ENCODE measurements at regions not wholly inside any gene's neighbourhood (a gene's known extent, or its start where the extent isn't known, plus 50 kb on each side); places are given as distances from the start of the nearest gene placed in this dataset.

DNA sequence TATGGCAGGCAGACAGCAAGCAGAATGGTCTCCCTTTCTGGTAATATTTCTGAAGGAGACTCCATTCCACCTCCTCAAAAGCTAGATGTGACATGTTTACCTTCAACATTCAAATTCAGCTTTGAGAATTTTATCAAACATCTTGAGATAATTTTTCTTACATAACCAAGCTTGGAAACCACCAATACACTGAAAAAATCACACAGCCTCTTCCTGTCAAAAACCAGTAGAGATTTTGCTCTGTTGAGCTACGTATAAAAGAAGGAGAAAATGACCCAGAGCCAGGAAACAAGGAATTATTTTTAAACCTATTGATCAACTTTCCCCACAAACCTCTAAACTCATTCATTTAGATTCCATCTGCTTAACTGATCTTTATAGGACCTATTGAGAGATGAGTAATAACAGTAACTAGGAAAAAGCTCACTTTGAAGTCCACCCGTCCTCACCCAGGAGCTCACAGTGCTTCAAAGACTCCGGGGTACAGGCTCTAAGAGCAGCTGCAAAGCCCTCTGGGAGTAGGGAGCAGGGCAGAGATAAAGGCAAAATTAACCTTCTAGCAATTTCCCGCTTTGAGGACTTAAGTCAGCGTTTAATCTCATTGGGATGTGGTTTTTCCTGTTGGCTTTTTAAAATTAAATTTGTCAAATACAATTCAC, 318.2 kb upstream of the RASGEF1B start:
- 69 to 80% methylated on average over 5 of the region's 5 CpGs for WGBS, 2 donors
- no peaks in the 10 kb centered on the region for H3K36me3 ChIP-seq (ENCODE audit: control insufficient read depth in 4 of 4, insufficient read depth in 4 of 4, low read length in 4 of 4)
- H3K9me3 ChIP-seq (ENCODE audit: control insufficient read depth in 4 of 4, insufficient read depth in 3 of 4, low read length in 3 of 4): no peaks in the 10 kb centered on the region
- no peaks in the 10 kb centered on the region for H3K27me3 ChIP-seq (ENCODE audit: control insufficient read depth in 3 of 3, insufficient read depth in 3 of 3, low read length in 2 of 3)
- no peak overlapping the region for H3K9ac ChIP-seq (ENCODE audit: insufficient read depth in 1 of 2, low read length in 2 of 2)
- peaks cover 0 to 17% (median 8%) of the 10 kb centered on the region in 5 donors for H3K4me1 ChIP-seq (ENCODE audit: control insufficient read depth in 5 of 5, insufficient read depth in 5 of 5, low read length in 5 of 5)
- TF ChIP-seq, protein P1, sequence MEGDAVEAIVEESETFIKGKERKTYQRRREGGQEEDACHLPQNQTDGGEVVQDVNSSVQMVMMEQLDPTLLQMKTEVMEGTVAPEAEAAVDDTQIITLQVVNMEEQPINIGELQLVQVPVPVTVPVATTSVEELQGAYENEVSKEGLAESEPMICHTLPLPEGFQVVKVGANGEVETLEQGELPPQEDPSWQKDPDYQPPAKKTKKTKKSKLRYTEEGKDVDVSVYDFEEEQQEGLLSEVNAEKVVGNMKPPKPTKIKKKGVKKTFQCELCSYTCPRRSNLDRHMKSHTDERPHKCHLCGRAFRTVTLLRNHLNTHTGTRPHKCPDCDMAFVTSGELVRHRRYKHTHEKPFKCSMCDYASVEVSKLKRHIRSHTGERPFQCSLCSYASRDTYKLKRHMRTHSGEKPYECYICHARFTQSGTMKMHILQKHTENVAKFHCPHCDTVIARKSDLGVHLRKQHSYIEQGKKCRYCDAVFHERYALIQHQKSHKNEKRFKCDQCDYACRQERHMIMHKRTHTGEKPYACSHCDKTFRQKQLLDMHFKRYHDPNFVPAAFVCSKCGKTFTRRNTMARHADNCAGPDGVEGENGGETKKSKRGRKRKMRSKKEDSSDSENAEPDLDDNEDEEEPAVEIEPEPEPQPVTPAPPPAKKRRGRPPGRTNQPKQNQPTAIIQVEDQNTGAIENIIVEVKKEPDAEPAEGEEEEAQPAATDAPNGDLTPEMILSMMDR (IDR thresholded peaks at IDR 0.05; ENCODE audit: control extremely low read depth, extremely low read depth): no peak
- ATAC-seq (ENCODE audit: insufficient read depth, low FRiP score) (no peak), DNase-seq (no peak)
- no peak overlapping the region for H3K27ac ChIP-seq (ENCODE audit: low read depth in 1 of 2, low read length in 1 of 2)
- no peak overlapping the region for H3K4me3 ChIP-seq

DNA sequence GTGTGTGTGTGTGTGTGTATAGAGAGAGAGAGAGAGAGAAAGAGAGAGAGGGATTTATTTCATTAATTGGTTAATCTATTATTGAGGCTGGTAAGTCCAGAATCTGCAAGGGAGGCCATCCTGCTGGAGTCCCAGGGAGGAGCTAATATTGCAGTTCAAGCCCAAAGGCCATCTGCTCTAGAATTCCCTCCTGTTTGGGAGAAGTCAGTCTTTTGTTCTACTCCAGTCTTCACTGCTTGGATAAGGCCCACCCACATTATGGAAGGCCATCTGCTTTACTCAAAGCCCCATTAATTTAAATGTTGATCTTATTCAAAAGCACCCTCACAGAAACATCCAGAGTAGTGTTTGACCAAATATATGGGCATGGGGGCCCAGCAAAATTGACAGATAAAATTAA, 317.5 kb upstream of the RASGEF1B start:
- Histone ChIP-seq H3K27me3 (ENCODE audit: control insufficient read depth in 3 of 3, insufficient read depth in 3 of 3, low read length in 2 of 3) (no peaks in the 10 kb centered on the region), H3K27ac (ENCODE audit: low read depth in 1 of 2, low read length in 1 of 2) (no peak overlapping the region), H3K4me3 (no peak overlapping the region), H3K9ac (ENCODE audit: insufficient read depth in 1 of 2, low read length in 2 of 2) (no peak overlapping the region), H3K9me3 (ENCODE audit: control insufficient read depth in 4 of 4, insufficient read depth in 3 of 4, low read length in 3 of 4) (no peaks in the 10 kb centered on the region), H3K36me3 (ENCODE audit: control insufficient read depth in 4 of 4, insufficient read depth in 4 of 4, low read length in 4 of 4) (no peaks in the 10 kb centered on the region), H3K4me1 (ENCODE audit: control insufficient read depth in 5 of 5, insufficient read depth in 5 of 5, low read length in 5 of 5) (peaks cover 0 to 17% (median 11%) of the 10 kb centered on the region in 5 donors)
- TF ChIP-seq, protein P1 (IDR thresholded peaks at IDR 0.05; ENCODE audit: control extremely low read depth, extremely low read depth): no peak
- no peak for ATAC-seq (ENCODE audit: insufficient read depth, low FRiP score)
- DNase-seq: no peak

DNA sequence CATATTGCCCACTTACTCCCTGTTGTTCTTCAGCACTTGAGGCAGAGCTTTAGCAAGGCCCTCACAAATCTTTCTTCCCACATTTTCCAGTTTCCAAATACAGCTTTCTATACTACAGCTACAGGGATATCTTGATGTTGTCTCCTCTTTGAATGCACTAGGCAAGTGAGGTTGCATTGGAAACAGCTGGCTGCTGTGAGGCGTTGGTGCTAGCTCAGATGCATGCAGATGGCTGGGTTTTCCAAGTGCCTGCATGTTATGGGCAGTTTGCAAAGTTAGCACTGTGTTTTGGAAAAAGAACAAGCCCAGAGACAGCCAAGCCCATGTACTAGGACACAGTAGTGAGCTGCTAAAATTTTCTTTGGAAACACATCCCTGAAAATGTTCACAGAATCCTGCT, 315.1 kb upstream of the RASGEF1B start:
- WGBS, 2 donors: 73 to 81% methylated on average over 1 of the region's 1 CpG
- DNase-seq: peak; percentile 78 to 90 (median 89)

More for the DNA sequence above, 315.1 kb upstream of the RASGEF1B start:
- Histone ChIP-seq H3K27ac (ENCODE audit: low read depth in 1 of 2, low read length in 1 of 2) (peak overlapping the region in 1 of 2 donors; percentile 14), H3K4me1 (ENCODE audit: control insufficient read depth in 5 of 5, insufficient read depth in 5 of 5, low read length in 5 of 5) (peaks cover 0 to 17% (median 11%) of the 10 kb centered on the region in 5 donors), H3K9ac (ENCODE audit: insufficient read depth in 1 of 2, low read length in 2 of 2) (no peak overlapping the region), H3K9me3 (ENCODE audit: control insufficient read depth in 4 of 4, insufficient read depth in 3 of 4, low read length in 3 of 4) (no peaks in the 10 kb centered on the region), H3K27me3 (ENCODE audit: control insufficient read depth in 3 of 3, insufficient read depth in 3 of 3, low read length in 2 of 3) (no peaks in the 10 kb centered on the region), H3K36me3 (ENCODE audit: control insufficient read depth in 4 of 4, insufficient read depth in 4 of 4, low read length in 4 of 4) (no peaks in the 10 kb centered on the region), H3K4me3 (no peak overlapping the region)
- no peak for ATAC-seq (ENCODE audit: insufficient read depth, low FRiP score)
- TF ChIP-seq, protein P1 (IDR thresholded peaks at IDR 0.05; ENCODE audit: control extremely low read depth, extremely low read depth): no peak
